ENCODE measurements at regions not wholly inside any gene's neighbourhood (a gene's known extent, or its start where the extent isn't known, plus 50 kb on each side); places are given as distances from the start of the nearest gene placed in this dataset.

DNA sequence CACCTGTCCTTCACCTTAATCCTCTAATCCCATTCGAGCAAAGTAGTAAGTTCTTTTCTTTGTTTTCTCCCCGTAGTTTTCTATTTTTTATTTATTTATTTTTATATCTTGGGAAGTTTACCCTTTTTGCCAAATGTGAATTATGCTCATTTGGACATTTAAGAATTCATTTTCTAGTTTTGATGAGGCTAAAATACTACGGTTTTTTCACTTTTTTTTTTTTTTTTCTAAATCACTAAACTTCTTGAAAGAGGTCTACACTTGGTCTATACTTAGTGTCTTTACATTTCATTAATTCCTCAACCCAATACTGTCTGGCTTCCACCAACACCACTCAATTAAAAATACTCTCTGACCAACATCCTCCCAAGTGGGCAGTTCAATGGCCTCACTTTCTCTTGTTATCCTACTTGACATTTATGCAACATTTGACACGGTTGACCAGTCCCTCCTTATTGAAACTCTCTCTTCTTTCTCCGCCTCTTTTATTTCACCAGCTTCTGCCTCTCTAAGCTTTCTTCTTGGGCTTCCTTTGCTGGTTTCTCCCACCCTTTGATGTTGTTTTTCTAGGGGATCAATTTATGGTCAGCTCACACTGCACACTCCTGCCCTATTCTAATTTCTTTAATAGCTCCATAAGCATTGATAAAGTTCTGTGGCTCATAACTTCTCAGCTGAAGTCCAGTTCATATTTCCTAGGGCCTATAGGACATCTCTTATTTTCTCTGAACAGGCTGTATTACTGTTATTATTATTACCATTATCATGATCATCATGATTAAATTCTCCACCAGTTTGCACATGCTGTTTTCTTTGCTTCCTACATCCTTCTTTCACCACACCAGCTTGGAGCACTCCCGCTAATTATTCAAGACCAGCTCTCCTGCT, 72.6 kb upstream of the CITED2 start:
- TF ChIP-seq, protein P1, sequence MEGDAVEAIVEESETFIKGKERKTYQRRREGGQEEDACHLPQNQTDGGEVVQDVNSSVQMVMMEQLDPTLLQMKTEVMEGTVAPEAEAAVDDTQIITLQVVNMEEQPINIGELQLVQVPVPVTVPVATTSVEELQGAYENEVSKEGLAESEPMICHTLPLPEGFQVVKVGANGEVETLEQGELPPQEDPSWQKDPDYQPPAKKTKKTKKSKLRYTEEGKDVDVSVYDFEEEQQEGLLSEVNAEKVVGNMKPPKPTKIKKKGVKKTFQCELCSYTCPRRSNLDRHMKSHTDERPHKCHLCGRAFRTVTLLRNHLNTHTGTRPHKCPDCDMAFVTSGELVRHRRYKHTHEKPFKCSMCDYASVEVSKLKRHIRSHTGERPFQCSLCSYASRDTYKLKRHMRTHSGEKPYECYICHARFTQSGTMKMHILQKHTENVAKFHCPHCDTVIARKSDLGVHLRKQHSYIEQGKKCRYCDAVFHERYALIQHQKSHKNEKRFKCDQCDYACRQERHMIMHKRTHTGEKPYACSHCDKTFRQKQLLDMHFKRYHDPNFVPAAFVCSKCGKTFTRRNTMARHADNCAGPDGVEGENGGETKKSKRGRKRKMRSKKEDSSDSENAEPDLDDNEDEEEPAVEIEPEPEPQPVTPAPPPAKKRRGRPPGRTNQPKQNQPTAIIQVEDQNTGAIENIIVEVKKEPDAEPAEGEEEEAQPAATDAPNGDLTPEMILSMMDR (IDR thresholded peaks at IDR 0.05): no peak
- no peak for TF ChIP-seq POLR2A (IDR thresholded peaks at IDR 0.05)

Data from heart left ventricle (tissue), 13 donors.